ENCODE measurements at regions not wholly inside any gene's neighbourhood (a gene's known extent, or its start where the extent isn't known, plus 50 kb on each side); places are given as distances from the start of the nearest gene placed in this dataset.

DNA sequence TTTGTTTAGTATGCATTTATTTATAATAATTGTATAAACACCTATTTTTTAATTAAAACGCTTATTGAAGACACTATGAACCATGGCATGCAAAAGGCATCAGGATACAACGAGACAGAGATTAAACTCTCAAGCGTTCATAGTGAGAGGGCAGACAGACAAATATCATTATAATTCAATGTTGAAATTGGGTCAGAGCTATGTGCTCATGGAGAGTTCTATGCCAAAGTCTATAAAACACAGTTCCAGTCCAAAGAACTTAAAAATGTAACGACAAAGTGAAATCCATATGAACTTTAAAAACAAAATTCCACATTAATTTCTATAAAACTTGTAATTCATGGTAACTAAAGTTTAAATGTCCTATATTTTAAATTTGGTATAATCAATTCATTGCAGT is 724.0 kb downstream of the LTN1 start:
- TF ChIP-seq, protein P1, sequence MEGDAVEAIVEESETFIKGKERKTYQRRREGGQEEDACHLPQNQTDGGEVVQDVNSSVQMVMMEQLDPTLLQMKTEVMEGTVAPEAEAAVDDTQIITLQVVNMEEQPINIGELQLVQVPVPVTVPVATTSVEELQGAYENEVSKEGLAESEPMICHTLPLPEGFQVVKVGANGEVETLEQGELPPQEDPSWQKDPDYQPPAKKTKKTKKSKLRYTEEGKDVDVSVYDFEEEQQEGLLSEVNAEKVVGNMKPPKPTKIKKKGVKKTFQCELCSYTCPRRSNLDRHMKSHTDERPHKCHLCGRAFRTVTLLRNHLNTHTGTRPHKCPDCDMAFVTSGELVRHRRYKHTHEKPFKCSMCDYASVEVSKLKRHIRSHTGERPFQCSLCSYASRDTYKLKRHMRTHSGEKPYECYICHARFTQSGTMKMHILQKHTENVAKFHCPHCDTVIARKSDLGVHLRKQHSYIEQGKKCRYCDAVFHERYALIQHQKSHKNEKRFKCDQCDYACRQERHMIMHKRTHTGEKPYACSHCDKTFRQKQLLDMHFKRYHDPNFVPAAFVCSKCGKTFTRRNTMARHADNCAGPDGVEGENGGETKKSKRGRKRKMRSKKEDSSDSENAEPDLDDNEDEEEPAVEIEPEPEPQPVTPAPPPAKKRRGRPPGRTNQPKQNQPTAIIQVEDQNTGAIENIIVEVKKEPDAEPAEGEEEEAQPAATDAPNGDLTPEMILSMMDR (IDR thresholded peaks at IDR 0.05), result no peak
- TF ChIP-seq POLR2AphosphoS5 (IDR thresholded peaks at IDR 0.05; ENCODE audit: low read depth, low read length), result no peak
- TF ChIP-seq, protein P2, sequence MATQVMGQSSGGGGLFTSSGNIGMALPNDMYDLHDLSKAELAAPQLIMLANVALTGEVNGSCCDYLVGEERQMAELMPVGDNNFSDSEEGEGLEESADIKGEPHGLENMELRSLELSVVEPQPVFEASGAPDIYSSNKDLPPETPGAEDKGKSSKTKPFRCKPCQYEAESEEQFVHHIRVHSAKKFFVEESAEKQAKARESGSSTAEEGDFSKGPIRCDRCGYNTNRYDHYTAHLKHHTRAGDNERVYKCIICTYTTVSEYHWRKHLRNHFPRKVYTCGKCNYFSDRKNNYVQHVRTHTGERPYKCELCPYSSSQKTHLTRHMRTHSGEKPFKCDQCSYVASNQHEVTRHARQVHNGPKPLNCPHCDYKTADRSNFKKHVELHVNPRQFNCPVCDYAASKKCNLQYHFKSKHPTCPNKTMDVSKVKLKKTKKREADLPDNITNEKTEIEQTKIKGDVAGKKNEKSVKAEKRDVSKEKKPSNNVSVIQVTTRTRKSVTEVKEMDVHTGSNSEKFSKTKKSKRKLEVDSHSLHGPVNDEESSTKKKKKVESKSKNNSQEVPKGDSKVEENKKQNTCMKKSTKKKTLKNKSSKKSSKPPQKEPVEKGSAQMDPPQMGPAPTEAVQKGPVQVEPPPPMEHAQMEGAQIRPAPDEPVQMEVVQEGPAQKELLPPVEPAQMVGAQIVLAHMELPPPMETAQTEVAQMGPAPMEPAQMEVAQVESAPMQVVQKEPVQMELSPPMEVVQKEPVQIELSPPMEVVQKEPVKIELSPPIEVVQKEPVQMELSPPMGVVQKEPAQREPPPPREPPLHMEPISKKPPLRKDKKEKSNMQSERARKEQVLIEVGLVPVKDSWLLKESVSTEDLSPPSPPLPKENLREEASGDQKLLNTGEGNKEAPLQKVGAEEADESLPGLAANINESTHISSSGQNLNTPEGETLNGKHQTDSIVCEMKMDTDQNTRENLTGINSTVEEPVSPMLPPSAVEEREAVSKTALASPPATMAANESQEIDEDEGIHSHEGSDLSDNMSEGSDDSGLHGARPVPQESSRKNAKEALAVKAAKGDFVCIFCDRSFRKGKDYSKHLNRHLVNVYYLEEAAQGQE (IDR thresholded peaks at IDR 0.05; ENCODE audit: insufficient read depth in 1 of 2, low read depth in 2 of 2, low read length in 1 of 2), result no peak
- no peak for TF ChIP-seq TCF7L2 (IDR thresholded peaks at IDR 0.05; ENCODE audit: low read depth, low read length)
